Retinal pigment epithelial cell (primary cell): ENCODE measurements at regions not wholly inside any gene's neighbourhood (a gene's known extent, or its start where the extent isn't known, plus 50 kb on each side); places are given as distances from the start of the nearest gene placed in this dataset.
"Not testable (repeated sequence)": the region's sequence is repeated elsewhere in the genome, so short reads cannot be mapped to it uniquely, and the experiment has no call there.

ENCODE experiments used
- DNase-seq: peaks from one replicate; pipeline ENCODE4 v3.0.0-alpha.2; 2010; ENCODE audit warnings: low read depth
- H3K4me3 ChIP-seq: 2 replicates; pipeline ENCODE4 v1.5.1; 2011; ENCODE audit warnings: mild to moderate bottlenecking, low read length, control low read depth, moderate library complexity
- TF ChIP-seq, protein P1 (sequence below): conservative IDR thresholded peaks from 2 replicates; pipeline ENCODE4 v1.5.1; 2011; ENCODE audit warnings: low read depth, low read length, control low read depth, inconsistent platforms

DNA sequence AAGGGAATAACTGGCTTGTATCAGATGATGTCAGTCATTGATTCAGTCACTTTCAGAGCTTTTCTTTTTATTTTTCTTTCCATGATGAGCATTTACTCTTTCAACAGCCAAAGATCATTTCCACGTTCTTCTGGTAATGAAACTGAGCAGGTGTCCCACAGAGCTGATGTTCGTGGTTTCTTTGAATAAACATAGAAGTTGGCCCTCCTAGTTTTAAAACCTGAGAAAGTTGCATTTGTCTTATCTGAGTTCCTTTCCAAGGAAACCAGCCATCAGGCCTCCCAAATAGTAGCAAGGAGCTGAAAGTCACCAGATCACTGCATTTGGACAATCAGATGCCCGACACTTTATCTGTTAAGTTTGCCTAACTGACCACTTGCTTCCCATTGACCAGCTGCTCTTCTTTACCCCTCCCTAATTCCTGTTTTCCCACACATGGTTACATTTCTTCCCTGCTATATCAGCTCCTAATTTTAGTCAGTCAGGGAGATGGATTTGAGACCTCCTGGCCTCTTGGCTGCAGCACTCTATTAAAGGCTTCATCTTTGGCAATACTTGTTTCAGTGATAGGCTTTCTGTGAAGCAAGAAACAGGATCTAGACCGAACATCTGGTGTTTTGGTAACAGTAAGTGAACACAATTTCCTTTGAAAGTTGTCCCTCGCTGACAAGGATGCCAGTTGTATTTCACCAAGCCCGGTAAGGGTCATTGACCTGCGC lies 420.8 kb downstream of the CHSY3 start:
- H3K4me3 ChIP-seq, result no peak overlapping the region
- TF ChIP-seq, protein P1, sequence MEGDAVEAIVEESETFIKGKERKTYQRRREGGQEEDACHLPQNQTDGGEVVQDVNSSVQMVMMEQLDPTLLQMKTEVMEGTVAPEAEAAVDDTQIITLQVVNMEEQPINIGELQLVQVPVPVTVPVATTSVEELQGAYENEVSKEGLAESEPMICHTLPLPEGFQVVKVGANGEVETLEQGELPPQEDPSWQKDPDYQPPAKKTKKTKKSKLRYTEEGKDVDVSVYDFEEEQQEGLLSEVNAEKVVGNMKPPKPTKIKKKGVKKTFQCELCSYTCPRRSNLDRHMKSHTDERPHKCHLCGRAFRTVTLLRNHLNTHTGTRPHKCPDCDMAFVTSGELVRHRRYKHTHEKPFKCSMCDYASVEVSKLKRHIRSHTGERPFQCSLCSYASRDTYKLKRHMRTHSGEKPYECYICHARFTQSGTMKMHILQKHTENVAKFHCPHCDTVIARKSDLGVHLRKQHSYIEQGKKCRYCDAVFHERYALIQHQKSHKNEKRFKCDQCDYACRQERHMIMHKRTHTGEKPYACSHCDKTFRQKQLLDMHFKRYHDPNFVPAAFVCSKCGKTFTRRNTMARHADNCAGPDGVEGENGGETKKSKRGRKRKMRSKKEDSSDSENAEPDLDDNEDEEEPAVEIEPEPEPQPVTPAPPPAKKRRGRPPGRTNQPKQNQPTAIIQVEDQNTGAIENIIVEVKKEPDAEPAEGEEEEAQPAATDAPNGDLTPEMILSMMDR, result no peak
- DNase-seq, result no peak

DNA sequence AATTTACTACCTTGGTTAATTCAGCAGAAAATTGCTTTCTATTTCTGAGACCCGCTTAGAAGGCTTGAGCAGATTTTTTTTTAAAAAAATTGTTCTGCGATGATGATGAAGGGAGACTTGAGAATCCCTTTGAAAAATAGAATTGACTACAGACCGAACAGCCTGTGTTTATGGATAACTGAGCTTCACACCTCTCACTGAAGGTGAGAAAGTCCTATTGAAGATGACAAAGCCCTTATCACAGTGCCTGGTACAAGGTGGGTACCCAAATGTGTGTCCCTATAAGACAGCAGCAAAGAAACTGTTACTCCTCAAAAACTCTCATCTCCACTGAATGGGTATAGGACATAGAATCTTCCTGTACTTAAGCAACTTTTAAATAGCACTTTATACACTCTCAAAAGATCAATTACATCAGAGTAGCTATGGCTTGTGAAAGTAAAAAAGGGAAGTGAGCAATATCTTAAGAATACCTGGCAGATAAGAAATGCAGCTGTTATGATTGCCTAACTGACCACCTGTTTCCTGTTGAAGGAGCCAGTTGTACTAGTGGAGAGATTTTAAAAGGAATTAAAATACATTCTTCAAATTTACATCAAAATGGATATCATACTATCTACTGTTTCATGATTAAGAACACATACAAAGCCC lies 419.7 kb downstream of the CHSY3 start:
- TF ChIP-seq, protein P1, result no peak
- no peak overlapping the region for H3K4me3 ChIP-seq
- no peak for DNase-seq

DNA sequence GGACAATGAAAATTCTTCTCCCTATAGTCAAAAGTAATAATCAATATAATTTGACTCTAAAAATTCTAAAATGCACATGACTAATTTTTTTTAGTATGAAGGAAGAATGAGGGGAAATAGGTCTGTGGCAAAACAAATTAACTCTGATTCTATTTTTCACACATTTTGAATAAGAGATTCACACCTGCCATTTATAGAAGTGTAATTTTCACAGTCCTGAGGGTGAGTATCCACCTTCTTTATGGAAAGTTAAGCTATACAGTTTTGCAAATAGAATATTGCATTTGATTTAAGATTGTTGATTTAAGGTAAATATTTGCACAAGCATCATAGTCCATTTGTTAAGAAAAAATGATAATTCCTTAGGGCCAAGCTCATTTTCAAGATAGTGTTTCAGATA lies 417.7 kb downstream of the CHSY3 start:
- H3K4me3 ChIP-seq, result no peak overlapping the region
- no peak for DNase-seq
- TF ChIP-seq, protein P1, result no peak

DNA sequence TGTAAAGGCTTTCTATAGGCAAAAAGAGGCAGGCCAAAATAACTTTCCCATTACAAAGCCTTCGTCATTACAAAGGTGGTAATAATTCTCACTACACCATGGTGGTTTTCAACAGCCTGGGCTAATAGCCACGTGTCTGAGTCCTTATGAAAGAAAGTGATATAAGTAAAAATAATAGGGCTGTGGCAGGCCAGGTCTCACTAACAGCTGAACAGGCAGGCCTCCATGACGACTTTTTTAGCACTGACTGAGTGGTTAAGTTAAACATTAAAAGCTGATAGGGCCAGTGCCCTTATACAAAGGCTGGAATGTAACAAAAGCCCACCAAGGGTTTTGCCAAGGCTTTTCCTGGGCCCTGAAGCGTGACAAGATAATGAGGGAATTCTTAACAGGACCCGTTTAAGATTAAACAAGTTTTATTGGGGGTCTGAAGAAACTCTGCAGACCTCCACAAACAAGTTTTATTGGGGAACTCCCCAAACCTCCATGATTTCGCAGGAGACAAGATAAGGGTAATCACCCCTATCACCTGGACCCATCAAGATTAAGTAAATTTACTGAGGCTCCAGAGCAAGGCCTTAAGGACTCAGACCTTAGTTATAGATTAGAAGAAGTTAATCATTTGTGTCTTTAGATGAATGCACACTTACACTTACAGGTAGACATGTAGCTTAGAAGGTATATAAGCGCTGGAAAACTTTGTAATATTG lies 412.9 kb downstream of the CHSY3 start:
- TF ChIP-seq, protein P1, result no peak
- DNase-seq, result no peak
- no peak overlapping the region for H3K4me3 ChIP-seq

DNA sequence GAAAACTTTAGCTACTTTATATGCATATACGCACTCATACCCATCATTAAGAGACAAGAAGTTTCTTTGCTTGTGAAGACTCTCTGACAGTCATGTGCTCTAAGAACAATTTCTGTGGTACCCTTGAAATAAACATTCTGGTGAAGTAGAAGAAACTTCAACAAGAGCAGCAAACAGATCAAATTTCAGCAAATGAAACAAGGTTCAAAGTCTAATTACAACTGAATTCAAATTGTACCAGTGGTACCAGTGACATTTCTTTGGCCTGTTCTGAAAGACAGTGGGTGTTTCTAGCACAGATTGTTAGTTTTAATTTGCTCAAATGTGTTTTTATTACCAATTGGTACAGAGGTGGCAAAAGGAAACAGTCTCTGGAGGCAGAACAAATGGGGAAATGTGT lies 391.0 kb downstream of the CHSY3 start:
- H3K4me3 ChIP-seq, result no peak overlapping the region
- TF ChIP-seq, protein P1, result no peak
- no peak for DNase-seq

DNA sequence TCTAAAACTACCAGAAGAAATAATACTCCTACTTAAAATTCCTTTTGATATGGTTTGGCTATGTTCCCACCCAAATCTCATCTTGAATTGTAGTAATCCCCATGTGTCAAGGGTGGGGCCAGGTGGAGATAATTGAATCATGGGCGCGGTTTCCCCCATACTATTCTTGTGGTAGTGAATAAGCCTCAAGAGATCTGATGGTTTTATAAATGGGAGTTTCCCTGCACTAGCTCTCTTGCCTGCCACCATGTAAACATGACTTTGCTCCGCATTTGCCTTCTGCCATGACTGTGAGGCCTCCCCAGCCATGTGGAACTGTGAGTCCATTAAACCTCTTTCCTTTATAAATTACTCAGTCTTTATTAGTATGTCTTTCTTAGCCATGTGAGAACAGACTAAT lies 390.5 kb downstream of the CHSY3 start:
- not testable (repeated sequence) for DNase-seq, H3K4me3 ChIP-seq

DNA sequence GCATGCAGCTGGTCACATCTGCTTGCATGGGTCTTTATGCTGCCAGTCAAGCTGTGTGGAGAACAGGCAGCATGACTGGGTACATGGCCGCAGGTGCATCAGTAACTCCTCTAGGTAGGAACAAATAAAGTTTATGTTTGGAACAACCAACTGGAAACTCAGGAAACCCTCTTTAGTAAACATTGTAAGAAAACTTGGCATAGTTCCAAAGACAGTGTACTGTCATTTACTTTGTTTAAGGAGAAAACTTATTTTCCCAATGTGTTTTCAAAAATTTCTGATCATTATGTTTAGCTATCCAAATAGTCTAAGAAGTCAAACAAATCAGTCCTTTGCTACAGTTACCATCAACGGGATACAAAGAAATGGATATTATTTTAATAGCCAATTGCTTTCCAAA lies 386.0 kb downstream of the CHSY3 start:
- DNase-seq, result no peak
- H3K4me3 ChIP-seq, result no peak overlapping the region
- TF ChIP-seq, protein P1, result no peak
